ENCODE measurements at regions not wholly inside any gene's neighbourhood (a gene's known extent, or its start where the extent isn't known, plus 50 kb on each side); places are given as distances from the start of the nearest gene placed in this dataset.
"Not testable (repeated sequence)": the region's sequence is repeated elsewhere in the genome, so short reads cannot be mapped to it uniquely, and the experiment has no call there.

- Histone ChIP-seq H3K9ac (ENCODE audit: insufficient read length) (no peak overlapping the region), H3K4me3 (no peak overlapping the region)
- no peak for TF ChIP-seq EZH2 (IDR thresholded peaks at IDR 0.05)
- TF ChIP-seq FOXP2 (optimal IDR thresholded peaks at IDR 0.05; ENCODE audit: control extremely low read depth, extremely low read length, insufficient read depth) = no peak
- TF ChIP-seq POLR2AphosphoS5 (IDR thresholded peaks at IDR 0.05; ENCODE audit: borderline replicate concordance, low read depth, low read length) = no peak
Measured at GRCh38 chr21:39006571-39007311, 176.5 kb downstream of the PSMG1 start.

GRCh38 chr21:39005502-39005787 is 177.8 kb downstream of the PSMG1 start:
- Histone ChIP-seq H3K4me3 (no peak overlapping the region), H3K9me3 (ENCODE audit: low read depth, low read length) (no peaks in the 10 kb centered on the region), H3K9ac (ENCODE audit: insufficient read length) (no peak overlapping the region), H3K27ac (no peak overlapping the region), H3K36me3 (ENCODE audit: insufficient read depth, low read length) (no peaks in the 10 kb centered on the region)
- TF ChIP-seq POLR2AphosphoS5 (IDR thresholded peaks at IDR 0.05; ENCODE audit: borderline replicate concordance, low read depth, low read length) (no peak), EZH2 (IDR thresholded peaks at IDR 0.05) (no peak)
- no peak for DNase-seq (ENCODE audit: low read depth, low spot score)

More at GRCh38 chr21:39006571-39007311, 176.5 kb downstream of the PSMG1 start:
- no peak overlapping the region for H3K27ac ChIP-seq
- H3K36me3 ChIP-seq (ENCODE audit: insufficient read depth, low read length) = no peaks in the 10 kb centered on the region
- no peaks in the 10 kb centered on the region for H3K9me3 ChIP-seq (ENCODE audit: low read depth, low read length)
- DNase-seq (ENCODE audit: low read depth, low spot score) = no peak

GRCh38 chr21:39004634-39005501 is 178.4 kb downstream of the PSMG1 start:
- no peak for DNase-seq (ENCODE audit: low read depth, low spot score)
- no peak overlapping the region for H3K27ac ChIP-seq
- no peaks in the 10 kb centered on the region for H3K36me3 ChIP-seq (ENCODE audit: insufficient read depth, low read length)
- H3K9ac ChIP-seq (ENCODE audit: insufficient read length) = no peak overlapping the region
- no peaks in the 10 kb centered on the region for H3K9me3 ChIP-seq (ENCODE audit: low read depth, low read length)
- H3K4me3 ChIP-seq = no peak overlapping the region
- no peak for TF ChIP-seq EZH2 (IDR thresholded peaks at IDR 0.05)
- no peak for TF ChIP-seq POLR2AphosphoS5 (IDR thresholded peaks at IDR 0.05; ENCODE audit: borderline replicate concordance, low read depth, low read length)

GRCh38 chr21:39003982-39004633 is 179.1 kb downstream of the PSMG1 start:
- TF ChIP-seq FOXP2 (optimal IDR thresholded peaks at IDR 0.05; ENCODE audit: control extremely low read depth, extremely low read length, insufficient read depth) (no peak), EZH2 (IDR thresholded peaks at IDR 0.05) (no peak), POLR2AphosphoS5 (IDR thresholded peaks at IDR 0.05; ENCODE audit: borderline replicate concordance, low read depth, low read length) (no peak)
- H3K27ac ChIP-seq = no peak overlapping the region
- DNase-seq (ENCODE audit: low read depth, low spot score) = no peak

GRCh38 chr21:39001341-39001740 is 181.9 kb downstream of the PSMG1 start:
- Histone ChIP-seq H3K4me3 (no peak overlapping the region), H3K36me3 (ENCODE audit: insufficient read depth, low read length) (no peaks in the 10 kb centered on the region), H3K9me3 (ENCODE audit: low read depth, low read length) (no peaks in the 10 kb centered on the region), H3K27ac (no peak overlapping the region), H3K9ac (ENCODE audit: insufficient read length) (no peak overlapping the region)
- no peak for TF ChIP-seq FOXP2 (optimal IDR thresholded peaks at IDR 0.05; ENCODE audit: control extremely low read depth, extremely low read length, insufficient read depth)
- DNase-seq (ENCODE audit: low read depth, low spot score) = no peak

More at GRCh38 chr21:39003982-39004633, 179.1 kb downstream of the PSMG1 start:
- Histone ChIP-seq H3K9me3 (ENCODE audit: low read depth, low read length) (no peaks in the 10 kb centered on the region), H3K36me3 (ENCODE audit: insufficient read depth, low read length) (no peaks in the 10 kb centered on the region), H3K9ac (ENCODE audit: insufficient read length) (no peak overlapping the region), H3K4me3 (no peak overlapping the region)

- Histone ChIP-seq H3K27ac (no peak overlapping the region), H3K4me3 (no peak overlapping the region), H3K36me3 (ENCODE audit: insufficient read depth, low read length) (no peaks in the 10 kb centered on the region), H3K9me3 (ENCODE audit: low read depth, low read length) (no peaks in the 10 kb centered on the region), H3K9ac (ENCODE audit: insufficient read length) (no peak overlapping the region)
- no peak for DNase-seq (ENCODE audit: low read depth, low spot score)
- TF ChIP-seq EZH2 (IDR thresholded peaks at IDR 0.05) (no peak), POLR2AphosphoS5 (IDR thresholded peaks at IDR 0.05; ENCODE audit: borderline replicate concordance, low read depth, low read length) (no peak), FOXP2 (optimal IDR thresholded peaks at IDR 0.05; ENCODE audit: control extremely low read depth, extremely low read length, insufficient read depth) (no peak)
Measured at GRCh38 chr21:39000496-39000895, 182.8 kb downstream of the PSMG1 start.

- no peak for DNase-seq (ENCODE audit: low read depth, low spot score)
- TF ChIP-seq FOXP2 (optimal IDR thresholded peaks at IDR 0.05; ENCODE audit: control extremely low read depth, extremely low read length, insufficient read depth) (no peak), EZH2 (IDR thresholded peaks at IDR 0.05) (no peak), POLR2AphosphoS5 (IDR thresholded peaks at IDR 0.05; ENCODE audit: borderline replicate concordance, low read depth, low read length) (no peak)
- no peak overlapping the region for H3K9ac ChIP-seq (ENCODE audit: insufficient read length)
- no peak overlapping the region for H3K4me3 ChIP-seq
- H3K9me3 ChIP-seq (ENCODE audit: low read depth, low read length) = no peaks in the 10 kb centered on the region
- H3K27ac ChIP-seq = no peak overlapping the region
- no peaks in the 10 kb centered on the region for H3K36me3 ChIP-seq (ENCODE audit: insufficient read depth, low read length)
Measured at GRCh38 chr21:38999161-38999560, 184.1 kb downstream of the PSMG1 start.

- H3K9me3 ChIP-seq (ENCODE audit: low read depth, low read length); H3K36me3 ChIP-seq (ENCODE audit: insufficient read depth, low read length); H3K4me3 ChIP-seq; H3K9ac ChIP-seq (ENCODE audit: insufficient read length); H3K27ac ChIP-seq; DNase-seq (ENCODE audit: low read depth, low spot score): not testable (repeated sequence)
Measured at GRCh38 chr21:38998281-38998680, 185.0 kb downstream of the PSMG1 start.

GRCh38 chr21:38997843-38998175 is 185.4 kb downstream of the PSMG1 start:
- not testable (repeated sequence) for DNase-seq (ENCODE audit: low read depth, low spot score); H3K27ac ChIP-seq; H3K9ac ChIP-seq (ENCODE audit: insufficient read length)

More at GRCh38 chr21:38997843-38998175, 185.4 kb downstream of the PSMG1 start:
- not testable (repeated sequence) for H3K4me3 ChIP-seq; H3K36me3 ChIP-seq (ENCODE audit: insufficient read depth, low read length); H3K9me3 ChIP-seq (ENCODE audit: low read depth, low read length)
